Mesothelial cell of epicardium (in vitro differentiated cells): ENCODE measurements at regions not wholly inside any gene's neighbourhood (a gene's known extent, or its start where the extent isn't known, plus 50 kb on each side); places are given as distances from the start of the nearest gene placed in this dataset.

Source experiments
- DNase-seq, 2 experiments: peaks; one replicate each; pipeline ENCODE4 v3.0.0; 2021; ENCODE audit warnings: low spot score in 2 of 2; ENCODE audit not compliant: unreplicated experiment in 2 of 2
- H3K27ac Mint-ChIP-seq: 2 replicates; pipeline ENCODE4 v1.8.0; 2021; ENCODE audit warnings: mixed read lengths
- H3K27me3 Mint-ChIP-seq: 2 replicates; pipeline ENCODE4 v1.8.0; 2021; ENCODE audit warnings: low read depth, mixed read lengths
- H3K36me3 Mint-ChIP-seq: 2 replicates; pipeline ENCODE4 v1.8.0; 2021; ENCODE audit warnings: mixed read lengths
- H3K4me1 Mint-ChIP-seq: 2 replicates; pipeline ENCODE4 v1.8.0; 2021; ENCODE audit warnings: mixed read lengths
- H3K4me3 Mint-ChIP-seq: 2 replicates; pipeline ENCODE4 v1.8.0; 2021; ENCODE audit warnings: mild to moderate bottlenecking, moderate library complexity, mixed read lengths
- H3K9me3 Mint-ChIP-seq: 2 replicates; pipeline ENCODE4 v1.8.0; 2021; ENCODE audit warnings: mixed read lengths
- CTCF ChIP-seq: fragments of 200-600 bp; sonication (generic); IDR thresholded peaks from one replicate; pipeline ENCODE4 v1.5.0; 2021; ENCODE audit warnings: antibody characterized with exemption; ENCODE audit not compliant: unreplicated experiment

- no peak for DNase-seq
- H3K36me3 Mint-ChIP-seq, result no peaks in the 10 kb centered on the region
- peaks cover 17% of the 10 kb centered on the region for H3K4me1 Mint-ChIP-seq
- no peaks in the 10 kb centered on the region for H3K27me3 Mint-ChIP-seq
- no peak for TF ChIP-seq CTCF
- H3K9me3 Mint-ChIP-seq, result peaks cover 8% of the 10 kb centered on the region
- H3K4me3 Mint-ChIP-seq, result no peak overlapping the region
- H3K27ac Mint-ChIP-seq, result peak overlapping the region; percentile 50
These were observed 566.5 kb downstream of the ANKRD50 start for GRCh38 chr4:124146068-124146467.

DNA sequence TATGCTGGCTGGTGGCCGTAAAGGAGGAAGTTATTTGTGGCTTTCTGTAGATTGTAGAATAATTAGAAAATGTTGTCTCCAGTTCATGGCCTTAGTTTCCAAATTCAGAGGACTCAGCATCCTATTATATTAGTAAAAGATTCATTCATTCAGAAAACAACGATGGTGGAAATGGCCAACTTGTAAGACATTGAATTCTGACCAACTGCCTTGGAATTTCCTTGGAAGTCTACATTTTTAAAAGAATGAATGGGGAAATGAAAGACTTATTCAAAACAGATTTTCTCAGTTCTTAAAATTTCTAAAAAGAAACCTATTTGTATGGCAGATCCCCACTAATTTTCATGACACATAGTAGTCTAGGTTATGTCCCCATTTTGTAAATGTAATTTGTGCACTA, 561.5 kb downstream of the ANKRD50 start:
- no peak for DNase-seq
- peaks cover 12% of the 10 kb centered on the region for H3K4me1 Mint-ChIP-seq
- H3K9me3 Mint-ChIP-seq, result peaks cover 10% of the 10 kb centered on the region
- H3K27ac Mint-ChIP-seq, result no peak overlapping the region
- peaks cover 4% of the 10 kb centered on the region for H3K36me3 Mint-ChIP-seq
- H3K27me3 Mint-ChIP-seq, result no peaks in the 10 kb centered on the region
- TF ChIP-seq CTCF, result no peak
- H3K4me3 Mint-ChIP-seq, result no peak overlapping the region

DNA sequence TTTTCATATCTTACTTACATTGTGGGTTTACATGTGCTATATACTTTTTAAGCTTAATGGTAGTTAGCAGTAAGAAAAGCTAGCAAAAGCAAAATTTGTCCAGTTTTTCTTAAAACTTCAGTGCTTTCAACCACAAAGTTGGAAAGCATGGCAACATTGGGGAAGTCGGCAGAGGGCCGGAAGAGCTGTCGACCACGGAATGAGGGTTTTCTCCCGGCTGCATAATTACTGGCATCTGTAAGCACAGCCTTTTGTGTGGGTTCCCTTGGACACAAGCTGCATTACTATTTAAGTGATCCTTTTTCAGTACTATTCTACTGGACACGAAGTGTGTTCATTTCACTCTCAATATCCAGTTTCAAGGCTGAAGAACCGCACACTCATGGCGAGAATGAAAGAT, 560.4 kb downstream of the ANKRD50 start:
- no peak for TF ChIP-seq CTCF
- no peaks in the 10 kb centered on the region for H3K27me3 Mint-ChIP-seq
- peaks cover 10% of the 10 kb centered on the region for H3K9me3 Mint-ChIP-seq
- no peak for DNase-seq
- H3K4me3 Mint-ChIP-seq, result no peak overlapping the region
- peaks cover 4% of the 10 kb centered on the region for H3K36me3 Mint-ChIP-seq
- H3K27ac Mint-ChIP-seq, result no peak overlapping the region
- peaks cover 3% of the 10 kb centered on the region for H3K4me1 Mint-ChIP-seq

- Mint-ChIP-seq H3K36me3 (peaks cover 7% of the 10 kb centered on the region), H3K4me3 (no peak overlapping the region), H3K27me3 (no peaks in the 10 kb centered on the region), H3K9me3 (peaks cover 18% of the 10 kb centered on the region), H3K4me1 (peaks cover 13% of the 10 kb centered on the region), H3K27ac (no peak overlapping the region)
- no peak for DNase-seq
- no peak for TF ChIP-seq CTCF
These were observed 557.3 kb downstream of the ANKRD50 start for GRCh38 chr4:124155239-124155638.

DNA sequence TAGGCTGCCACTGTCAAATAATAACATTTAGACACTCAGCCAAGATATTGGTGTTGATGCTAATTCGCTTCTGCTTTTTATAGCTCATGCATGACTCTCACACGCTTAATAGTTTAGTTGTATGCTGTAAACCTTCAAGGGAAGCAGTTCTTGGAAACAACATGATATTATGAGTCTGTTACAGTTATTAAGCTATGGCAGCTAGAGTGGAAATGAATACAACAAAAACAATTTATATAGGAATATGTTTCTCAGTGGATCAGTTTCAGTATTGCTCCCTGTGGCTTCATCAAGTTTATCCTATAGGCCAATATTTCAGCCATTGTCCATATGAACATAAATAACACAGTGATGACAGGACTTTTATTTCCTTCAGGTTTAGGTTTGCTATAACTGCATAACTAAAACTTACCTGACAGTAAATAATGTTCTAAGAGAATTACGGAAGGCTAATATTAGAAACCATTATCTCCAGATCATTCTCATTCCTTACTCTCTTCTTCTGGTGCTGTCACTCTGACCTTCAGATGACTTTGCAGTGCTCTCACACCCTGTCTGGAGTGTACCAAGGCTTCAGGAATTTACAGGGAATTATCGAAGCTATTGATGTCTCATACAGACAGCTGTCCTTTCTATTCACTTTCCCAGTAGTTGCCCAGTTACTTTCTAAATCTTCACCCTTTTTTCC, 555.0 kb downstream of the ANKRD50 start:
- Mint-ChIP-seq H3K9me3 (peaks cover 14% of the 10 kb centered on the region), H3K27ac (peak overlapping the region; percentile 66), H3K27me3 (no peaks in the 10 kb centered on the region), H3K4me3 (no peak overlapping the region), H3K36me3 (peaks cover 7% of the 10 kb centered on the region), H3K4me1 (peaks cover 13% of the 10 kb centered on the region)
- no peak for DNase-seq
- TF ChIP-seq CTCF, result no peak
